NCI-H446 treated with DMSO at 0.1 percent for 48 hours (cell line): ENCODE measurements at regions not wholly inside any gene's neighbourhood (a gene's known extent, or its start where the extent isn't known, plus 50 kb on each side); places are given as distances from the start of the nearest gene placed in this dataset.

Experiments used
- DNase-seq: peaks from one replicate; lab custom pipeline; 2025; lab: John Stamatoyannopoulos, UW

DNA sequence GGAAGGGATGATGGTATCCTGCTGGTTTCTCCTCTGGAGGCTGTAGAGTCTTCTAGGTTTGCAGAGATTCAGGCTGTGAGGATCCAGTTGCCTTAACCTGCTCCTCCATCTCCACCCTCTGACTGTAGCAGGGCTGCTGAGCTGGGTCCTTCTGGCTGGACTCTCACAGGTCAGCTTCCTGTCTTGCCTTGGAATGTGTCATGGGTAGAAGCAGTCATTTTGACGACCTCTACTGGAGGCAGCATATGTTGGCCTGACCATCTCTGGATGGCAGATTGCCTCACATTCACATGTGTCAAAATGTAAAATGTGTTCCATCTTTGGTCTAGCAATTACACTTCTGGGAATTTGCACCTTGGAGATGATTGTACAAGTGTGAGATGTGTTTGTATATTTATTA lies 504.4 kb upstream of the EEF2KMT start:
- no peak for DNase-seq

DNA sequence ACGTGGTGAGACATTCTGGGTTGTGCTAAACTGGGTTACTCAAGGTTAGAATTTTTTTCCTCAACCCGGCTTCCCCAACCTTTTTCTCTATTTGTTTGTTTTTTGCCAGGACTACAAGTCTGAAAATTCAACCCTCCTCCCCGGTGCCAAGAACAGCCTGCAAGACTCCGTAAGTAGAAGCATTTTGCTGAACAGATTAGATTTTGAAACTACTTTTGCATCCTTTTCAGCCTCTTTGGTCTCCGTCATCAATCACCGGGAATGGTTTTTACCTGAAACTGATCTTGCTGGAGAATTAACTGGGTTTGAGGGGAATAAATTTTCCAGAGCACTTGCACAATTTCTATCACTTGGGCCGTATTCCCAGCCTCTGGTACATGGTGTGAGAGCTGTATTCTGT lies 501.2 kb upstream of the EEF2KMT start:
- no peak for DNase-seq

DNA sequence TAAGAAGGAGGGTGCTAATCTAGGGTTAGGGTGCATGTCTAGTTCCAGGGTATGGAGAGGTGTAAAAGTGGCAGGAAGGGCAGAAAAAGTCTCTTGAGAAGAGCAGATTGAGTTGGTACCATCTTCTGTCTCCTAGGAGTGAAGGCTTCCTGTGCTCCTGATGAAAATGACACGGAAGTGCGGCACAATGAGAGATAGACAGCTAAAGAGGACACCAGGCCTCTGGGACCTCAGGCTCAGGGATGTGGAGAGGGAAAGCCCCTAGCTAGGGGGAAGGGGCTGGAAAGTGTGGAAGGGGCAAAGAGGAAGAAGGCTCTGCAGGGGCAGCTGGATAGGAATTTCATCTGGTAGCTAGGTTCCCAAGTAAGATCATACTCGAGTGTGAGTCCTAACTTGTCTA lies 498.3 kb upstream of the EEF2KMT start:
- no peak for DNase-seq

DNA sequence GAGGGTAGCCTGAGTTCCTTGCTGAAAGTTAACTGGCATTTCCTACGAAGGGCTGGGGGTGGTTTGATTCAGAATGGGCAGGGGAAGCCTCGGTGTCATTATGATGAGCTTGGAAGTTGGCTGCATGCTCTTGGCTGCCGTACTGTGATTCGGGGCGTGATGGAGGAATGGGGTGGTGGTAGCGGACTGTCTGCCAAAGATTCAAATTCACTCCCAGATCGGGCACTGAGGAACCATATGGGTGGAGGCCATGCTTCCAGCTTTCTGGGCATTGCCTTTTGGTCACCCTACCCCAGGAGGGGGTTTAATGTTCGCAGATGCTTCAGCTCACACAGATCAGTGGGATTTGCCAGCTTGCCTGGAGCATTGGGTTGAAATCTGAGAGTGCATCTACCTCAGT lies 492.8 kb upstream of the EEF2KMT start:
- DNase-seq: no peak

DNA sequence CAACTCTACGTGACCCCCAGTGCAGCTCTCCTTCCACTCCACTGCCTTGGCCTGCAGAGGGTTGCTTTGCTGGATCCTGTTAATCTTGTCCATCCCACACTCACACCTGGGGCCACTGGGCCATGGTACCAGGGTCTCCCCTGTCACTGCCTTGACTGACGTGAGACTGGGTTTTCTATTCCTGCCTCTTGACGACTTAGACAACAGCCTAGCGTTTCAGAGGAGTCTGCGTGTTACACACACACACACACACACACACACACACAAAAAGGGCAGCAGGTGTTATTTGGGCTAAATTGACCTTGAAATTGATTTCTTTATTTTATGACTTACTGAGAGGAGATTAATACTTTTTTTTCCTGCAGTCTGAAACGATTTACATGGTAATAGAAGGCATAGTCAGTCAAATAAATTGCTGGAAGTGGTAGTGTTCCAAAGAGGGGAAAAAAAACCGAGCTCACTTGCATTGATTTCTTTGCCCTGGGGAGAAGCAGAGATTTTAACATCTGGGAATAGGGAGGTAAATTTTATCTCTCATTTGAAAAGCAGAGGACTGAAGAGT lies 492.3 kb upstream of the EEF2KMT start:
- no peak for DNase-seq

DNA sequence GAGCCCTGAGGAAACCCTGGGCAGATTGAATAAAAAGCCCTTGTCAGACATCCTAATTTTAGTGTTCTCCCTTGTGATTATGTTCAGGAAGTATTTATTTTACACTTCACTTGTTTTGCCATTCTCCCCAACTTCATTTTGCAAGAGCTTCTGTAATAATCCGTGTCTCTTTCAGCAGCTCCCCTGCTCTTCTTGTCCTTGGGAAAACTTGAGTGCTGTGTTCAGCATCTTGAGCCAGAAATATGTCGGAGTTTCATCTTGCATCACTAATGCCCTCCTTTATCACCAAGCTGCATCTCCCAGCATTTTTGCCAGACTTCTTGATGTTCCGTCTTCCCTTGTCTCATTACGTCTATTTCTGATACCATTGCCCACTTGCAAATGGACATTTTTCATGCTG lies 486.5 kb upstream of the EEF2KMT start:
- no peak for DNase-seq

DNA sequence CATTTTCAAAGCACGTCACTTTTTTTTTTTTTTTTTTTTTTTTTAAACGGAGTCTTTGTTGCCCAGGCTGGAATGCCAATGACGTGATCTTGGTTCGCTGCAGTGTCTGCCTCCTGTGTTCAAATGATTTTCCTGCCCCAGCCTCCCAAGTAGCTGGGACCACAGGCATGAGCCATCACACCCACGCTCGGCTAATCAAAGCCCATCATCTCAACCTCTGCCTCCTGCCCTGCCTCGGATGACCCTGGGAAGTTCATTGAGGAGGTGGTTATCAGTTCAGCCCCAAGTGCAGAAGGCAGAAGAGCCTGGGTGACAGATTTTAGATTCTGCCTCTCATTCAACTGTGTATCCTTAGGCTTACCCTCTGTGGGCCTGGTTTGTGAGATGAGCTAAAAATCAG lies 484.9 kb upstream of the EEF2KMT start:
- no peak for DNase-seq

DNA sequence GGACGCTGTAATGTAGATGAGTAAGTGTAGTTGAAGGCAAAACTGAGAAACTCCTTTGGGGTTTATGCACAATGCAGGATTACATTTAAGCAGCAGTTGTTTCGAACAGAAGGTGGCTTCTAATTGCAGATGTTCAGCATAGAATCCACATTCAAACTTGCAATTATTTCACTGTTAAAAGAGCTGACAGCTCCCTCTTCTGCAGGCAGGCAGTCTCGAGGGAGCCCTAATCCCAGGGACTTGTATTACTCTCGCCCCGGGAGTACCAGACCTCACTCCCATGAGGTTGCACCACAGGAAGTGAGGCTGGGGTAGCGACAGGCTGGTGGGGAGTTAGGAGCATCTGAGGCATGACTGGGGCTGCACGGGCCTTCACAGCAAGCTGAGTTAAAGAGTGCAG lies 484.3 kb upstream of the EEF2KMT start:
- no peak for DNase-seq

DNA sequence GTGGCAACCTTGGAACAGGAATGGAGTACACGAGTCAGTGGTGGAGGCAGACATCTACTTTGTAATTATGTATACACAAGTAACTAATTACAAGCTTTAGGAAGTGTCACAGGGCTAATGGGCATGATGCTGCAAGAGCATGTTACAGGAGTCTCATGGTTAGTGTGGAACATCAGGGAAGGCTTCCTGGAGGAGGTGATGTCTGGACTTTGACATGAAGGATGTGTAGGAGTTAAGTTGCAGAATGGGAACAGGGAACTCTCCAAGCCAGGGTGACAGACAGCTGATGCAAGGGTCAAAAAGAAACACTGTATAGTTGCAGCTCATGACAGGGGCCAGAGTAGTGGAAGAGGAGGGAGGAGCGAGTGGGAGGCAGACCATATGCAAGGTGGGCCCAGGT lies 483.8 kb upstream of the EEF2KMT start:
- no peak for DNase-seq

DNA sequence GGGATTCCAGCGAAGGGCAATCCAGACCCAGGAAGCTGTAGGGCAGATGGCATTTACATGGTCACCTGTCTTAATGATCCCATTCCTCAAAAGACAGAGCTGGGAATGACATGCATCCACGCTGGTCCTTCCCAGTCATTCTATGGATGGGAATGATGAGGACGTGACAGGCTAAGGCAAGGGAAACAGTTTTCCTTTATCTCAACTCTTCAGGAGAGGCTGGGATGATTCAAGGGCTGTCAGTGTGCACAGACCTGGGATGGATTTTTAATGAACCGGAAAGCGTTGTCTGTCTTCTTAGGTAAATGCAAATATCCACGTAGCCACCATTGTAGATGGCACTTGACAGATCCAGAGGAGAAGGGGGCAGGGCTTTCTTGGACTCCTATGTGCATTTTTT lies 483.2 kb upstream of the EEF2KMT start:
- no peak for DNase-seq

DNA sequence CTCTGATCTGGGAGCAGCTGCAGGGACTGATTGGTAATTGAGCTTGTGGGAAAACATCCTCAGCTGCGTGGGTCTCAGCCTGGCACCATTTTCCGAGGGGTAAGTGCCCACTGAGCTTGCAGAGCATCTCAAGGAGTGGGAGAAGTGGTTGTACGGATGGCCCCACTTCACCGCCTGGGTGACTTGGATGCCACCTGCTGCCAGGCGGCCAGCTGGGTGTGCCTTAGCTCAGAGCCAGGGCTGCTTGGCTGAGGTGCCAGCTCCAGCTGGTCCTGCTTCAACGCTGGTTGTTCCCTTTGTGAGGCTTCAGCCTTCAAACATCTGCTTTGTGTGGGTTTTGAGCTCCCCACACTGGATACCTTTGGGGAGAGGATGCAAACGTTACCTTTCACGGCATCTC lies 482.7 kb upstream of the EEF2KMT start:
- no peak for DNase-seq

DNA sequence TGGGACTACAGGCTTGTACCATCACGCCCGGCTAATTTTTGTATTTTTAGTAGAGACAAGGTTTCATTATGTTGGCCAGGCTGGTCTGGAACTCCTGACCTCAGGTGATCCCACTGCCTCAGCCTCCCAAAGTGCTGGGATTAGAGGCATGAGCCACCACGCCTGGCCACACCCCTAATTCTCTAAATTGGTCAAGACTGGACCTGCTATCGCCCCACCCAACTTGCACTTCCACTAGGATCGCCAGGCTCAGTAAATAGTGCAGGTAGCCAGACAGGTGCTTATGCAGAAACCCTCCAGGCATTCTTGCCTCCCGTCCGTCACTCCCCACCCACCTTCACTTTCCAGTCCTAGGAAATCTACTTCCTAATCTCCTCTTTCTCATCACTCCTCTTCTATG lies 481.4 kb upstream of the EEF2KMT start:
- DNase-seq: no peak

DNA sequence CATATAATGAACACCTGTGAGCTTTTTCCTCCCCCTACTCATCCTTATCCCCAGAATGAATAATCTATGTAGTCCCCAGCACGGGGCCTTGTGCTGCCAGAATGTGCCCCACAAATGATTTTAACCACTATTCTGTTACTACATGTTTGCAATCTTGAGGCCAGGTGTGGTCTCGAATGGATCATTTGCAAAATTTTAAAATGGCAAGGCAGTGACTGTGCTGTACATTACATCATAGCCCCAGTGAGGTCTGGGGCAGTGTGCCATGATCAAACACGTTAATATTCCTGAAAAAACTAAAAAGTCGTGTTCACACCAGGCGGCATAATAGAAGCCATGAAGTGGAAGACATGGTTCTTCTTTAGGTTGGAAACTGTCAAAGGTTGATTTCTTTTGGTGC lies 479.9 kb upstream of the EEF2KMT start:
- no peak for DNase-seq

DNA sequence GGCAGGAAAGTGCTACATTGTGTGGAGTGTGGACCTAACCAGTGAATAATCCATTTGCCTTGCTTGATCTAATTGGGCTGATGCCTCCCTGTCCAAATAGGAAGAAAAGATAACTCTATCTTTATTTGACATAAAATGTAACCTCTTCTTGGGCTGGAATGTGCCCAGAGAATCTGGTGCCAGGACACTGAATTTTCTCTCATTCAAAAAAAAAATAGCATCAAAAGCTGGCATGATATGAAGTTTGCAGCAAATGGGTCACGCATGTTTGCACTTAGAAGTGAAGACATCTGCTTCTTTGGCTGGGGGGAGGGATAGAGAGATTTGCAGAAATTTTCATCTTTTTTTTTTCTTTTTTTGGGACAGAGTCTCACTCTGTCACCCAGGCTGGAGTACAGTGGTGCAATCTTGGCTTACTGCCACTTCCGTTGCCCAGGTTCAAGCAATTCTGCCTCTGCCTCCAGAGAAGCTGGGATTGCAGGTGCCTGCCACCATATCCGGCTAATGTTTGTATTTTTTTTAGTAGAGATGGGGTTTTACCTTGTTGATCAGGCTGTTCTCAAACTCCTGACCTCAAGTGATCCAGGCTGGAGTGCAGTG lies 478.2 kb upstream of the EEF2KMT start:
- DNase-seq: no peak

DNA sequence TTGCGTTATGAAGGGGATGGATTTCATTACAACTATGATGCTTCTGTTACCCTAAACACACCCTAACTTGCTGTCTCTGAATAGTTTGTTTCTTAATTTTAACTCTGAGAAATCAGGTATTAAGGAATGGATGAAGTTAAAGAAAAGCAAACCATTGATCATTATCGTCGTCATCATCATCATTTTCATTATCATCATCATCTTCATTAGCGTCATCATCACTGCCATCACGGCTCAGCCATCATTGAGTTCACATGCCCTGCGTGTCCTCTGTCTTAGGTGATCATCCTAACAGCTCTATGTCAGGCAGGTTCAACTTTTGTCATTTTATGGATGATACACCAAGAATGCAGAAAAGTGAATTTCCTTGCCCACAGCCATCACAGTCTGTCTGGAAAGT lies 477.5 kb upstream of the EEF2KMT start:
- DNase-seq: no peak

DNA sequence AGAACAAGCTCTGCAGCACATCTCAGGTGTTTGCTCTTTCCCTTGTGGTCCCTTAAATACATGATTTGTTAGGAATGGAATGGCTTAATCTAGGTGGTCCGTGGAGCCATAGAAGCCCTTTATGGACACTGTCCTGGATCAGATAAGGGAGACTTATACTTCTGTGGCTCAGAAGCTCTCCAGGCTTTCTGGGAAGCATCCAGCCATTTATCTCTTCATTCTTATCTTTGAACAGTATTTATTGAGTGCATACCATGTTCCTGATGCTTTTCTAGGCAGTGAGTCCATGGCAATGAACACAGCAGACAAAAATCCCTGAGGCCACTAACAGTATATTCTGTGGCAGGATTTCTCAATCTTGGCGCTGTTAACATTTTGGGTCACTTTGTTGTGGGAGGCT lies 474.5 kb upstream of the EEF2KMT start:
- no peak for DNase-seq

DNA sequence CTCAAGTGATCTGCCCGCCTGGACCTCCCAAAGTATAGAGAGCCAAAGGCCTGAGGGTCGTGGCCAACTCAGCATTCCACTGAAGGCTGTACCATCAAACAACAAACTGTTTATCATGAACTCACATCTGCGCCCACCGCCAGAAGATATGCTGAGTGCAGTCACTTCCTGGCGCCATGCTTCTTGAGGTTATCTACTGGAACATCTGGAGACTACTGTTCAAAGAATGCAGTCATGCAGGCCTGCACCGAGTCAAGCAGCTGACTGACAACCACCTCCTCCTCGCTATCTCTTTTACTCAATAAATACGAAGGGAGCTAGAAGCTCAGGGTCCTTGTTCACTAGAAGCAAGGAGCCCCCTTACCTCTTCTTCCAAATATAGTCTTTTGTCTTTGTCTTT lies 473.9 kb upstream of the EEF2KMT start:
- DNase-seq: no peak

DNA sequence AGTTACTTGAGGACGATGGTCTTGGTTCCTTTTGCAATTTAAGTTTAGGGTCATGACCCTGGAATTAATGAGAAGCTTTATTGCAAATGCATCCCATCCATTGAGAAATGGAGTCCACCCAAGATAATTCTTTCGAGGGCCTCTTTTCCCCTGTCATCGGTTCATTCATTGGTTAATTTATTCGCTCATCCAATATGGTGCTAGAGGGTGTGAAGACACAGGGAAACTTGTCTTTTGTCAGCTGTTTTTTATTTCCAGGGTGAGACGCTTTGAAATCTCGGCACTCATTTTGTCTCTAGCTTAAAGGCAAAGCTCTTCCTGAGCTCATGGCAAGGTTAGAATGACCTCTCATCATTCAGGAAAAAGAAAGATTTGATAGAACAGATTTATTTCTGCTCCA lies 464.2 kb upstream of the EEF2KMT start:
- no peak for DNase-seq

DNA sequence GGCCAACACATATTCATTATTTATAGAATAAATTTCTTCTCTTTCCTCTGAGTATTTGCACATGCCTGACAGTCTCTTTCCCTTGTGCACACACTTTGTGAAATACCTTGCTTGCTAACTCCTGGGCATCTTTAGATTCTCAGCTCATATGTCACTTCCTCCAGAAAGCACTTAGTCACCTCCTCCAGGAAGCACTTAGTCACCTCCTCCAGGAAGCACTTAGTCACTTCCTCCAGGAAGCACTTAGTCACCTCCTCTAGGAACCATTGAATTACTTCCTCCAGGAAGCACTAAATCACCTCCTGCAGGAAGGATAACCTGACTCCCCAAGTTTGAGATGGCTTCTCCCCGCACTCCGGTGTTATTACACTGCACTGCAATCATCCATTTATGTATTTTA lies 462.5 kb upstream of the EEF2KMT start:
- DNase-seq: no peak

DNA sequence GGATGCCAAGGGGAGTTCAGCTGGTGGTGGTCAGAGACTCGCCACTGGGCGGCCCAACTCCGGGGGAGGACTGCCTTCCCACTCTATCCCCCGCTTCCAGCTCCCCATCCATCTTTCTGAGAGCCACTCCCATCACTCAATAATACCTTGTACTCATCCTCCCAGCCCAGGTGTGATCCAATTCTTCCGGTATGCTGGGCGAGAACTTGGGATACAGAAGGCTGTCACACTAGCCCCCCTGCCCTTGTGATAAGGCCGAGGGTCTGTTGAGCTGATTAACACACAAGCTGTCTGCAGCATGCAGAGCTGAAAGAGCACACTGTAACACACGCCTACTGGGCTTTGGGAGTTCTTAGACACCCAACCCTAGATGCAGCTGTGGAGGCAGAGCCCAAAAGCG lies 460.4 kb upstream of the EEF2KMT start:
- DNase-seq: no peak

DNA sequence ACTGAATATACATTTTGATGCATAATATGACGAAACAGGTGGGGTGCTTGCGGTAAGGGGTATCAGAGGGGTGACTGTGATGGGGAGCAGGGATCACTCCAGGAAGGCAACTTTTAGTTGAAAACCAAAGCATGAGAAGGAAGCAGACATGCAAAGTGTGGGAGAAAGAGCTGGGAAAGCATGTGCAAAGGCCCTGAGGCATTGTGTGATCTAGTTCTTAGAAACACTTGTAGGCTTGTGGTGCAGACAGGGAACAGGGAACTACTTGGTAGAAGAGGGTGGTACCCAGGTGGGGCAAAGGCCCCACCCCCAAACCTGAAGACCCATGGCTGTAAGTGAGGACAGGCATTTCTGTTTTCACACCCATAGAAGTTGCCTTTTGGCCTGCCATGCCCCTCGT lies 459.9 kb upstream of the EEF2KMT start:
- DNase-seq: no peak

DNA sequence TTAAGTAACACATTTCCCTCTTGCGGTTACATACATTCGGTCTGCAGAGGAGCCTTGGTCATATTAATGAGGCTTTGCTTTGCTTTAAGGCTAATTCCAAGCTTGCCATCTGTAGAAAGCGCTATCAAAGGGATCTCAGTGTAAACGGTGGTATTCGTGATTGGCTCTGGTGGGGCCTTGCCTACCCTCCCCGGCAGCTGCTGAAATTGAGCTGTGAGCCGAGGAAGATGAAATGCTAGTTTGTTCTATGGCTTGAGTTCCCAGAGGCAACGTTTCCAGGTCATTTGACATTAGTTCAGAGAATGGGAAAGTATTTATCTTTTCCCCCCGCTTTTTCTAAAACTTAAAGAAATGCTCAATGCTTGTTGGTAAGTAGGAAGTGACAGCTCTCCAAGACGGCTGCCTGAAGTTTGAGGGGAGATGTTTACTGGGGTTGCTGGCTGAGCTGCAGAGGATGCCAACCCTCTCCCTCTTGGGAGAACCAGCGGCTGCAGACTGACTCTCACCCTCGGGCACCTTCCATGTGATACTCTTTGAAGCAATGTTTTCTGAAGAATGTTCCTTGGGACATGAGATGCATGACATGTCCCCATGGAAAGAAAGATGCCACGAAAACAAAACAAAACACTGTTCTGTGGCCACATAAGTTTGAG lies 458.7 kb upstream of the EEF2KMT start:
- no peak for DNase-seq

DNA sequence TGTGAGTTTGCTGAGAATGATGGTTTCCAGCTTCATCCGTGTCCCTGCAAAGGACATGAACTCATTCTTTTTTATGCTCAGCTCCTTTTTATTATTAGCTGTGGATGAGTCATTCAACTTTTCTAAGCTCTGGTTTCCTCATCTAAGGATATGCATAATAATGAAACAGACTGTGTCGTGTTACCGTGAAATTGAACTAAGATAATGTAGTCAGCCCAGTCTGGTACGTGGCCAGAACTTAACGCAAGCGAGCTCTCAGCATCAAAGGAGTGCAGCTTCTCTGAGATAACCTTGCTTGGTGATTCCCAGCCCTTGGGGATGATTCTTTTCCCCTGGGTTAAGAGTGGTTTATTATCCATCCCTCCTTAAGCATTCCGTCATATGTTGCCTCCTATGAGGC lies 454.3 kb upstream of the EEF2KMT start:
- DNase-seq: no peak

DNA sequence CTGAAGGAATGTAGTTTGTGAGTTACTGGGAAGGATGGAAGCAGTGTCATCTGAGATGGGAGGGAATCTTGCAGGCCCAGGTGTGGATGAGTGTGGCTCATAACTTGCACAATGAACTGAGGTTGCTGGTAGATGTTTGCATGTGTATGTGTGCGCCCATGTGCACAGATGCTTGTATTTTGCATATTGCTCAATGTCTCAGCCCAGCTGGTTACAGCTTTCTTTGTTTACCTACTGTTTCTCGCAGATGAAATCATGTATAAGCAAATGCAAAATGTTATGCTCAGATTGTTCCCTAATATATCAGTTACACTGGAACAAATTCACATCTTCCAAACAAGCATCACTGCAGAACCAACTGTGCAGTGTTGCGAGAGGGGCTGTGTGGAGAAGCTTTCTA lies 452.2 kb upstream of the EEF2KMT start:
- DNase-seq: no peak
